CD4-positive, alpha-beta T cell treated with Interleukin-15 for 1 hour (primary cell): ENCODE measurements at regions not wholly inside any gene's neighbourhood (a gene's known extent, or its start where the extent isn't known, plus 50 kb on each side); places are given as distances from the start of the nearest gene placed in this dataset.

ENCODE experiments used
- DNase-seq: peaks from one replicate; pipeline ENCODE4 v3.0.0-alpha.2; 2020

DNA sequence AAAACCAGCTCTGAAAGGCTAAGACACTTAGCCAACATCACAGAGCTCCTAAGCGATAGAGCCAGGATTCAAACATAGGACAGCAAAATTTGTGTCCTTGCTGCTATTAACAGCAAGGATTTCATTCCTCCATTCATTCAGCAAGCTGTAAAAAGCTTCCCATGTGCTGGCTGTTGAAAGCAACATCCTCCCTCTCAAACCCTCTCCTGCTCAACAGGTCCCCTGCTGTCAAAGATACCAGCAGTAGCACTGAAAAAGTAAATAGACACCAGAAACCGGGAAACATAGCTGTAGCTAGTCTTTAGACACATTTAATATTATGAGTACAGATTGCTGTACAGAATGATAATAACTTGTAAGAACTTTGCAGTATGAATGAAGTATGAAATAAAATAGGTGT is 52.6 kb upstream of the ADAMTSL1 start:
- DNase-seq, result no peak

- DNase-seq, result no peak
These were observed 51.5 kb upstream of the ADAMTSL1 start for GRCh38 chr9:18422296-18423036.

- no peak for DNase-seq
These were observed 50.0 kb upstream of the ADAMTSL1 start for GRCh38 chr9:18423791-18424531.
